ENCODE measurements at regions not wholly inside any gene's neighbourhood (a gene's known extent, or its start where the extent isn't known, plus 50 kb on each side); places are given as distances from the start of the nearest gene placed in this dataset.

GRCh38 chr4:137694138-137694537 is 161.8 kb upstream of the PCDH18 start:
- Mint-ChIP-seq H3K4me1 (ENCODE audit: low read depth) (no peaks in the 10 kb centered on the region), H3K9me3 (peaks cover 3% of the 10 kb centered on the region), H3K4me3 (no peak overlapping the region), H3K27me3 (no peaks in the 10 kb centered on the region), H3K27ac (no peak overlapping the region), H3K36me3 (ENCODE audit: low read depth) (no peaks in the 10 kb centered on the region)
- TF ChIP-seq, protein P1, sequence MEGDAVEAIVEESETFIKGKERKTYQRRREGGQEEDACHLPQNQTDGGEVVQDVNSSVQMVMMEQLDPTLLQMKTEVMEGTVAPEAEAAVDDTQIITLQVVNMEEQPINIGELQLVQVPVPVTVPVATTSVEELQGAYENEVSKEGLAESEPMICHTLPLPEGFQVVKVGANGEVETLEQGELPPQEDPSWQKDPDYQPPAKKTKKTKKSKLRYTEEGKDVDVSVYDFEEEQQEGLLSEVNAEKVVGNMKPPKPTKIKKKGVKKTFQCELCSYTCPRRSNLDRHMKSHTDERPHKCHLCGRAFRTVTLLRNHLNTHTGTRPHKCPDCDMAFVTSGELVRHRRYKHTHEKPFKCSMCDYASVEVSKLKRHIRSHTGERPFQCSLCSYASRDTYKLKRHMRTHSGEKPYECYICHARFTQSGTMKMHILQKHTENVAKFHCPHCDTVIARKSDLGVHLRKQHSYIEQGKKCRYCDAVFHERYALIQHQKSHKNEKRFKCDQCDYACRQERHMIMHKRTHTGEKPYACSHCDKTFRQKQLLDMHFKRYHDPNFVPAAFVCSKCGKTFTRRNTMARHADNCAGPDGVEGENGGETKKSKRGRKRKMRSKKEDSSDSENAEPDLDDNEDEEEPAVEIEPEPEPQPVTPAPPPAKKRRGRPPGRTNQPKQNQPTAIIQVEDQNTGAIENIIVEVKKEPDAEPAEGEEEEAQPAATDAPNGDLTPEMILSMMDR (IDR thresholded peaks at IDR 0.05): no peak
- intact Hi-C loops (cut with micrococcal nuclease): no loop called here
- POLR2A ChIA-PET: no interaction called here
- CTCF ChIA-PET: no interaction called here
- DNase-seq: no peak
- ATAC-seq: no peak

- H3K27ac Mint-ChIP-seq: no peak overlapping the region
- intact Hi-C loops (cut with micrococcal nuclease): no loop called here
- no peaks in the 10 kb centered on the region for H3K36me3 Mint-ChIP-seq (ENCODE audit: low read depth)
- CTCF ChIA-PET: no interaction called here
- H3K4me1 Mint-ChIP-seq (ENCODE audit: low read depth): no peaks in the 10 kb centered on the region
- no peaks in the 10 kb centered on the region for H3K27me3 Mint-ChIP-seq
- no peak overlapping the region for H3K4me3 Mint-ChIP-seq
- ATAC-seq (no peak), DNase-seq (no peak)
- TF ChIP-seq, protein P1 (IDR thresholded peaks at IDR 0.05): no peak
- POLR2A ChIA-PET: no interaction called here
- peaks cover 3% of the 10 kb centered on the region for H3K9me3 Mint-ChIP-seq
Observed at GRCh38 chr4:137693641-137694040, 161.3 kb upstream of the PCDH18 start.

GRCh38 chr4:137692205-137692604 is 159.9 kb upstream of the PCDH18 start:
- no peaks in the 10 kb centered on the region for H3K4me1 Mint-ChIP-seq (ENCODE audit: low read depth)
- peaks cover 3% of the 10 kb centered on the region for H3K9me3 Mint-ChIP-seq
- POLR2A ChIA-PET: no interaction called here
- no peaks in the 10 kb centered on the region for H3K36me3 Mint-ChIP-seq (ENCODE audit: low read depth)
- TF ChIP-seq, protein P1 (IDR thresholded peaks at IDR 0.05): no peak
- H3K4me3 Mint-ChIP-seq: no peak overlapping the region
- intact Hi-C loops (cut with micrococcal nuclease): no loop called here
- CTCF ChIA-PET: no interaction called here
- no peak for DNase-seq
- ATAC-seq: no peak
- H3K27me3 Mint-ChIP-seq: no peaks in the 10 kb centered on the region
- H3K27ac Mint-ChIP-seq: no peak overlapping the region

DNA sequence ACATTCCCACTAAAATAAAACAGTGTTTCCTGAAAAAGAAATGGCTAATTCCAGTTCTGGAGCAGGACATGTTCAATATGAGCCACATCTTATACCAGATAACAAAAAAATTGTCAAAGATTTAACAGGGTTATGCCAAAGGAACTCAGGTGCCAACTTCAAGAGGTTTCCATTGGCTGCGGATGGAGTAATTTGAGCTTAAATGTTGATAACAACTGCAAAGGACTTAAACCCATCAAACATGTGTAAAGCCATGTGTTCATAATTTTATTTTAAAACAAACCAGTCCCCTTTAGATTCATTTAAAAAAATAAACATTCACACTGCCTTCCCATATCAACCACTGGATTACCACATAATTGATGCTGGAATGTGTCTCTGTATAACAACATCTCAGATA is 156.4 kb upstream of the PCDH18 start:
- intact Hi-C loops (cut with micrococcal nuclease): no loop called here
- Mint-ChIP-seq H3K27me3 (no peaks in the 10 kb centered on the region), H3K27ac (no peak overlapping the region), H3K9me3 (no peaks in the 10 kb centered on the region), H3K4me1 (ENCODE audit: low read depth) (no peaks in the 10 kb centered on the region), H3K4me3 (no peak overlapping the region), H3K36me3 (ENCODE audit: low read depth) (no peaks in the 10 kb centered on the region)
- ChIA-PET CTCF (no interaction called here), POLR2A (no interaction called here)
- ATAC-seq (no peak), DNase-seq (no peak)
- TF ChIP-seq, protein P1 (IDR thresholded peaks at IDR 0.05): no peak

DNA sequence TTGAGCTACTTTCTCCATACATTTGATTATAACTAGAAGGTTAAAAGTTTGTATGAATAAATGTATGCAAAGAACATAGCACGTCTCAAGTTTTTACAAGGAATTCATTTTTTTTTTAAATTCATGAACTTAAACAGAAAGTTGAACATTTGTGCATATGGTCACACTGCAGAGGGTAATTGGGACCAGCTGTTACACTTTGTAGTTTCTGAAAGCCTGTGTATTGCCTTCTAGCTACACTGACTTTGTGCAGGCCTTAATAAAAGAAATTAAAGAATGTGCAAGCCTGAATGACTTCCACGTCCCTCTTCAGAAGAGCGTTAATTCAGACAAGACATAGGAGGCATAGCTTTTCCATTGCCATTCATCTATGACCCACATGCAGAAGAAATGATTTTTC is 153.1 kb upstream of the PCDH18 start:
- ATAC-seq (no peak), DNase-seq (no peak)
- H3K4me1 Mint-ChIP-seq (ENCODE audit: low read depth): no peaks in the 10 kb centered on the region
- intact Hi-C loops (cut with micrococcal nuclease): no loop called here
- H3K36me3 Mint-ChIP-seq (ENCODE audit: low read depth): no peaks in the 10 kb centered on the region
- H3K9me3 Mint-ChIP-seq: no peaks in the 10 kb centered on the region
- H3K27ac Mint-ChIP-seq: no peak overlapping the region
- ChIA-PET POLR2A (no interaction called here), CTCF (no interaction called here)
- TF ChIP-seq, protein P1 (IDR thresholded peaks at IDR 0.05): no peak
- H3K27me3 Mint-ChIP-seq: no peaks in the 10 kb centered on the region
- H3K4me3 Mint-ChIP-seq: no peak overlapping the region

All from activated CD8-positive, alpha-beta T cell treated with anti-CD3 and anti-CD28 coated beads for 36 hours (primary cell).